Omental fat pad (tissue), 3 donors: ENCODE measurements at regions not wholly inside any gene's neighbourhood (a gene's known extent, or its start where the extent isn't known, plus 50 kb on each side); places are given as distances from the start of the nearest gene placed in this dataset.

ENCODE experiments used
- ATAC-seq: fragments of 150-250 bp; one replicate; pipeline ENCODE4 v1.9.1; 2016; ENCODE audit warnings: mild to moderate bottlenecking, moderate library complexity; ENCODE audit not compliant: low FRiP score
- DNase-seq: peaks from one replicate; pipeline ENCODE4 v3.0.0-alpha.2; 2019; ENCODE audit warnings: low spot score
- TF ChIP-seq, protein P1 (sequence below), 3 donors: fragments of 450-650 bp; IDR thresholded peaks; one replicate each; pipeline ENCODE4 v1.5.1; 2016 to 2017; ENCODE audit warnings: antibody characterized with exemption in 3 of 3, mild to moderate bottlenecking in 3 of 3, moderate library complexity in 2 of 3

- DNase-seq (no peak), ATAC-seq (no peak)
- TF ChIP-seq, protein P1, sequence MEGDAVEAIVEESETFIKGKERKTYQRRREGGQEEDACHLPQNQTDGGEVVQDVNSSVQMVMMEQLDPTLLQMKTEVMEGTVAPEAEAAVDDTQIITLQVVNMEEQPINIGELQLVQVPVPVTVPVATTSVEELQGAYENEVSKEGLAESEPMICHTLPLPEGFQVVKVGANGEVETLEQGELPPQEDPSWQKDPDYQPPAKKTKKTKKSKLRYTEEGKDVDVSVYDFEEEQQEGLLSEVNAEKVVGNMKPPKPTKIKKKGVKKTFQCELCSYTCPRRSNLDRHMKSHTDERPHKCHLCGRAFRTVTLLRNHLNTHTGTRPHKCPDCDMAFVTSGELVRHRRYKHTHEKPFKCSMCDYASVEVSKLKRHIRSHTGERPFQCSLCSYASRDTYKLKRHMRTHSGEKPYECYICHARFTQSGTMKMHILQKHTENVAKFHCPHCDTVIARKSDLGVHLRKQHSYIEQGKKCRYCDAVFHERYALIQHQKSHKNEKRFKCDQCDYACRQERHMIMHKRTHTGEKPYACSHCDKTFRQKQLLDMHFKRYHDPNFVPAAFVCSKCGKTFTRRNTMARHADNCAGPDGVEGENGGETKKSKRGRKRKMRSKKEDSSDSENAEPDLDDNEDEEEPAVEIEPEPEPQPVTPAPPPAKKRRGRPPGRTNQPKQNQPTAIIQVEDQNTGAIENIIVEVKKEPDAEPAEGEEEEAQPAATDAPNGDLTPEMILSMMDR (IDR thresholded peaks at IDR 0.05): no peak
Measured at GRCh38 chr6:76594109-76594508, 521.6 kb upstream of the IMPG1 start.

DNA sequence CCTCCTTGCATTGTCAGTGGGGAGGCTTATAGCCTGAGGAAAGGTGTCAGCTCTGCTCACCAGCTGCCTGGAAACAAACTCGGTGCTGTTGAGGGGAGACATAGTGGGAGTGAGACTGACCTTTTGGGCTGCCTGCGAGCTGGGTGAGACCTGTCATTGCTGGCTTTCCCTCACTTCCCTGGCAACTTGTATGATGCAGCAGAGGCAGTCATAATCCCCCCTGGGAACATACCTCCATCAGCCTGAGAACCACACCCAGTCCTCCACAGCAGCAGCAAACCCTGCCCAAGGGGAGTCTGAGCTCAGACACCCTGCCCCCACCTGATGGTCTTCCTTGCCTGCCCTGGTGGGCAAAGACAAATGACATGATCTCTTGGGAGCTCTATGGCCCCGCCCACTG lies 521.2 kb upstream of the IMPG1 start:
- TF ChIP-seq, protein P1 (IDR thresholded peaks at IDR 0.05): no peak
- ATAC-seq: no peak
- DNase-seq: no peak

GRCh38 chr6:76592566-76592965 lies 520.1 kb upstream of the IMPG1 start:
- DNase-seq (no peak), ATAC-seq (no peak)
- TF ChIP-seq, protein P1 (IDR thresholded peaks at IDR 0.05): no peak

DNA sequence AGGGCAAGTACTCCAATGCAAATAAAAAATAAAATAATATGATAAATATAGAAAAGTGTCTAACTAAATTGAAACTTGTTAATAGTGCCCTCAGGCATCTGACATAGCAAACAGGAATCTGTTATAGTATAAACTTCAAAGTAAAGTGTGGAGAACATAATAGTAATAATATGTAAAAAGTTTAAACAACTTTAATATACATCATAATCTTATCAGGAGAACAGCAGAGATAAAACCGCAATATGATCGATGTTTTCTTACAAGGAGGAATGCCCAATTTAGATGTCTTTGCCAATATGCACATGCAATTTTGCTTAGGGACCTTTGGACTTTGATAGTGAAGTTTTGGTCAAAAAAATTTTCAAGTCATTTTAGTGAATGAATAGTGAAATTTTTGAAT lies 514.8 kb upstream of the IMPG1 start:
- TF ChIP-seq, protein P1 (IDR thresholded peaks at IDR 0.05): no peak
- ATAC-seq (no peak), DNase-seq (no peak)

- TF ChIP-seq, protein P1 (IDR thresholded peaks at IDR 0.05): no peak
- DNase-seq (no peak), ATAC-seq (no peak)
Measured at GRCh38 chr6:76584121-76584520, 511.7 kb upstream of the IMPG1 start.

GRCh38 chr6:76578746-76579145 lies 506.3 kb upstream of the IMPG1 start:
- TF ChIP-seq, protein P1 (IDR thresholded peaks at IDR 0.05): no peak
- DNase-seq (no peak), ATAC-seq (no peak)

GRCh38 chr6:76574746-76575145 lies 502.3 kb upstream of the IMPG1 start:
- TF ChIP-seq, protein P1 (IDR thresholded peaks at IDR 0.05): no peak
- ATAC-seq (no peak), DNase-seq (no peak)
